KBM-7 (cell line): ENCODE measurements at regions not wholly inside any gene's neighbourhood (a gene's known extent, or its start where the extent isn't known, plus 50 kb on each side); places are given as distances from the start of the nearest gene placed in this dataset.

Experiments used
- DNase-seq: peaks from one replicate; pipeline ENCODE4 v3.0.0-alpha.2; 2015
- in situ Hi-C: fragments of 300-500 bp; cut with MboI; formaldehyde crosslinking; loops from 2 replicates; pipeline ENCODE4 v1.14.3; 2020; ENCODE audit warnings: low sequenced_read_pairs, low pct_unique_long_range_greater_than_20kb, mixed read lengths

GRCh38 chr1:83776913-83777757 lies 221.8 kb downstream of the TTLL7 start:
- DNase-seq, result no peak

GRCh38 chr1:83775977-83776603 lies 222.8 kb downstream of the TTLL7 start:
- in situ Hi-C loops, result no loop called here
- DNase-seq, result no peak

More at GRCh38 chr1:83776913-83777757, 221.8 kb downstream of the TTLL7 start:
- in situ Hi-C loops, result no loop called here

DNA sequence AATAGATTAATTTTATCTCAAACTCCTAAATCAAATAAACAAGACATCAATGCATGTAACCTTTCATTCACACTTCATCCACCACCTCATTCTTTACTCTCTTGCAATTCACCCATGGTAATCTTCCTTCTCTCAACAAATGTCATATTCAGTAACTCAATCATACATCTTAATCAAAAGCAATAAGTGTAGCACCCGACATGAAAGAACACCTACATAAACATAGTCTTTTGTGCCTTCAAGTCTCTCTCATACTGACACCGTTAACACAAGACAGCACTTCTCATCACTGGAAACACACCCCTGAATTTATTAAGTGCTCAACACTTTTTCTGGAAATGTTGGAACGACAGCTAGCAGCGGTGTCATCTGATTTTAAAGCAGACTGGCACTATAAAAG lies 225.9 kb downstream of the TTLL7 start:
- no peak for DNase-seq
- in situ Hi-C loops, result no loop called here

DNA sequence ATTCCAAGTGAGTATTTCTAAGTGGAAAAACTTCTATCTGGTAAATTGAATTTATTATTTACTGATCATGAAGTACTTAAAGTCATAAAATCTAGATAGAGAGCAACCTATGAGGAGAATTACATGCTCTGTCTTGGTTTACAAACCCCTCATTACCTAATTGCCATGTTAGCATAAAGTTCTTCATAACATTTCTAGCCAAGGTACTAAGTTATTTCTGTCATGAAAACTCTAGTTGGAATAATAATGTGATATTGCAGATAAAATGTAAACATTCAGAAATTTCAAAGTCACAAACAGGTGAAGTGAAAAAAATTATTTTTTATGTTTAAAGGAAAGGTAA lies 228.6 kb downstream of the TTLL7 start:
- DNase-seq, result no peak

GRCh38 chr1:83769594-83770318 lies 229.2 kb downstream of the TTLL7 start:
- in situ Hi-C loops, result no loop called here

More for the DNA sequence above, 228.6 kb downstream of the TTLL7 start:
- in situ Hi-C loops, result no loop called here

DNA sequence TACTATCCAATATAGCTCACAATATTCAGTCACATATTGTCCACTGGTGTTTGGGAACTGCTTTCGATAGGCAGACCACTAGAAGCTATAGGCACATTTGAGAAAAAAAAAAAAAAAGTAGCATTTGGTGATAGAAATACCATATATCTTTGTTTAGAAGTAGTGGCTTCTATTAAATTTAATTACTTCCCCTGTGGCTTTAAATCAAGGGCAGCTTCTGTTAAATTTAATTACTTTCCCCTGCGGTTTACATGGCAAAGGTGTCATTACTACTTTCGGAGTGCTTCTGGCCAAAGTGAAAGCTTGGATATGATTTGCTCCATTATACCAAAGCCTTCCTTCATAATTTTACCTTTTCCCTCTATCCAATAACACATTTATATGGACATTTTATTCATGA lies 229.9 kb downstream of the TTLL7 start:
- DNase-seq, result peak; percentile 7
- in situ Hi-C loops, result no loop called here

More at GRCh38 chr1:83769594-83770318, 229.2 kb downstream of the TTLL7 start:
- DNase-seq, result no peak

DNA sequence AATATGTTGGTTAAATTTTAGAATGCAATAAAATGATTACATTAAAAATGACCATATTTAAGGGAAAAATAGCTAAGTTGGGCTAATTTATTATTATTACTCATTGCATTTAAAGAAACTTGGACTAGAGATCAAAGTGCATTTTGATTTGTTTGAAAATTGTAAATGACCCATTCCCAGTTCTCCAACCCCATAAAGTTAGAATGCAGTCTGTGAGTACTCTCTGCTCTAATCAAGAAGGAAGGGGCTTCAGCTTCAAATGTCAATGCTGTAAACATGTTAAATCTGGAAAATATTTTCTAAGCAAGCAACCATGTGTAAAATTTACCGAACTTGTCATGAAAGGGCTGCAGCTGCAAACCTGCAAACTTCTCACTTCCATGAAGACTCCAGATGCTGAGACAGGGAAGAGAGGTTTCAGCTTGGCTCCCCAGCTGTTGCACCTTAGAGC lies 232.7 kb downstream of the TTLL7 start:
- in situ Hi-C loops, result no loop called here
- no peak for DNase-seq

DNA sequence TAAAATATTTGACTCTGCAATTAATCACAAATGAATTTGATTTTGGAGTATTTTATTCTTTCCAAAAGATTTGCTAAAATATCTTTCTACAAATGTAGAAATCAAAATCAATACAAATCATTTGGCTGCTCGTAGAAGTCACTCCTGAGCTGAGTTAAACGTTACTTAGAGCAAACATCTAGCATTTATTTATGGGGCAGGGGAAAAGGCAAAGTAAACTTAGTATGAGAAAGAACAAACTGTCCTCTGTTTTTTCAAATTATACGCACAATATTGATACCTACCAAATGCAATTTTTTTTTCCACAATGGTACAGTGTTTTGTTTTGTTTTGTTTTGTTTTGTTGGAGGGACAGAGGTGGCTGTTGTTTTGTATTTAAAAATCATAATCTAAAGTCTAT lies 233.8 kb downstream of the TTLL7 start:
- no peak for DNase-seq
- in situ Hi-C loops, result no loop called here

GRCh38 chr1:83764209-83764608 lies 234.7 kb downstream of the TTLL7 start:
- in situ Hi-C loops, result no loop called here
- DNase-seq, result no peak

DNA sequence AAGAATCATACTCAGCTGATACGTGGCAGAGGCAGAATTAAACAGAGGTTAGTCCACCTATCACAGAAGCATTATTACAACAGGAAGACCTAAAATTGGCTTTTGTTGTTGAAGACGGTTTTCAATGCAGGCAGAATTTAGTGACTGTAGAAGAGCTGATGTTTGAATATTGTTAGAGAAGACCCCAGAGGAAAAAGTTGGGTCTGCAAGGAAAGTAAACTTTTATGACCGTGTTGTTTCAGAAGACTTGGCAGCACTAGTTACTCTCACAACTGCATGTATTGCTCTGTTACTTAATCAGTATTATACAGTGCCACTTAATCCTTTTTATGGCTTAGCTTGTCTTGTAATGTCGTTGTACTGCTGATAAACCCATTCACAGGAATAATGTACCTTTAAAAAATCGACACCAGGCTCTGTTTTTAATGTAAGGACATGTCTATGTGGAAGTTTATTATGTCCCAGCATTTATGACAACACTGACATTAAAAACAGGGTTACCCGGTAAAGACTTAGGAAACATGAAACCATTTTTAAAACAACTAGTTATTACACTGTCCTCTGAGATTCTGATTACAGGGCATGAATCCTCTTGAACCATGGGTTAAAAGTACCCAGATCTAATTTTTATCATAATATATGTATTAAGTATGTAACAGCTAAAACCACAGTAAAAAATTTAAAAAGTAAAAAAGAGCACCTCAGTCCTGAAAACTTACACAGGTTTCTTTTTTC lies 235.4 kb downstream of the TTLL7 start:
- no peak for DNase-seq
- in situ Hi-C loops, result no loop called here

GRCh38 chr1:83762416-83762815 lies 236.5 kb downstream of the TTLL7 start:
- DNase-seq, result no peak
- in situ Hi-C loops, result no loop called here

DNA sequence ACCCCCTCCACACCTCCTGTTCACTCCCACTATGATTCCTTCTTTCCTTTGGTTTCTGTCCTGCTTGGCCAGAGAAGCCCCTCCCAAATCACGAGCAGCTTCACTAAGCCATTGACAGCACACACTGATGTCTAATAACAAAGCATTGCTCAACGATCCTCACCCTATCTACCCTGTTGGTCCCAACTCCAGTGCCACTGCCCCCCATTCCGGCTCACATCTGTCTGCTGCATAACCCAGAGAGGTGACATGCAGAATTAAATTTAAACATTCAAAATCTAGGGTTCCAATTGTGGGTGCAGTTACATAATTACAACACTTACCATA lies 236.9 kb downstream of the TTLL7 start:
- no peak for DNase-seq
- in situ Hi-C loops, result no loop called here

- in situ Hi-C loops, result no loop called here
- DNase-seq, result no peak
These were observed 237.5 kb downstream of the TTLL7 start for GRCh38 chr1:83761167-83762038.

DNA sequence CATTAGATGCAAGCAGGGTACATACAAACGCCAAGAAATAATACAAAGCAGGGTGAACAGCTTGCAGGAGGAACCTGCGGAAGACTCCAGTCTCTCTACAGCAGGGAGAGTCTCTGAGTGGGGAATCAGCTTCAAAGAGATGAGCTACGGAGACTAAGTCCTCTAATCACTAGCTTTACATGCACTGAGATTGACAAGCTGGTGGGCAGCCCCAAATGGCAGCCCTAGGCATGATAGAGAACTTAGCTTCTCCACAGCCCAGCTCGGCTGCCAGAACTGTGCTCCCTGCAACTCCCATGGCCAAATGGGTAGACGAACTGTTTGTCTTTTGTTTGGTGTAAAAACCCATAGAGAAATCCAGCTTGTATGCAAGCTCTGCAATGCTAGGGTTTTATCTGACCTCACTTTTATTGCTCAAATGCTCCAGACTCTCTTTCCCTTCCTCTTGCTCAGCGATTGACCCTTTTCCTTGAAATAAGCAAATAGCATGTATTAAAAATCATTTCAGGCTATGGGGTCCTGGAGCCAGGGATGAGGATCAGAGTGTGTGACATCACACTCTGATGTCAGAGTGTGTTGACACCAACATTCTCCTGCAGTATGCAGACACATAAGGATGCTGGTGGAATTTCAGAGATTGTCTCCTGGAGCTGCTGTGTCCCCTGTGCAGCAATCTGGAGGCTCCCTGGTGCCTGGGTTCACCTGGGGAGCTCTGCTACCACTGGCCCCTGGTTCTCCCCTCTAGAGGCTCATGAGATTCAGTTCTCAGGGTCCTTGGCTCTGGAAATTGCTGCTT lies 238.5 kb downstream of the TTLL7 start:
- in situ Hi-C loops, result no loop called here
- no peak for DNase-seq

DNA sequence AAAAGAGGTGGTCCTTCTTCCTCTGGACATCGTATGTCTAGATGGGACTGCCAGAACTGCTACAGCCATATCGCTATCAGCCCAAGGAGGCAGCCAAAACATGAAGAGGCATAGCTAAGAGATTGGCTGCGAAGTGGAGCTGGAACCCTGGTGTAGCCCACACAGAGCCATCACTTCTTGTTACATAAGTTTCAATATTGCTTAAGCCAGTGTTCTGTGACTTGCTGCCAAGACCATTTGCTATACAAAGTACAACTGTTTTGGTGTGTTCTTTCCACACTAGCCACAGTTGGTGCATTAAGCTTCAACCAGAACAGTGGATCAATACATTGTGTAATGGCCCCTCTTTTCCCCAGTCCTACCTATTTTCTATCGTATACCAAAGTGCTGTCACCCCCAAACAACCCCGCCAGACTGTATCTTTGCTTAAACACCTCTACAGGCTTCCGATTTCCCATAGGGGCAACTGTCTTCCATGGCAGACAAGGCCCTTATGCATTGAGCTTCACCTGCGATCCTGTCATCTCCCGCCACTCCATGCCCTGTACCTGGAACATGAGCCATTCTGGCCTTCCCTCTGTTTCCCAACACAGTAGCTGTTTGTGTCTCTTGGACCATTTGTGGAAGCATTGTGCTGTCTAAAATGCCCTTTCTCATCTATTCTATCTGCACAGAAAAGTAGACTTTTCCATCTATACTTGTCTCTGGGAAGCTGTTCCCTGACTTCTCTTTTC lies 241.8 kb downstream of the TTLL7 start:
- in situ Hi-C loops, result no loop called here
- DNase-seq, result no peak

DNA sequence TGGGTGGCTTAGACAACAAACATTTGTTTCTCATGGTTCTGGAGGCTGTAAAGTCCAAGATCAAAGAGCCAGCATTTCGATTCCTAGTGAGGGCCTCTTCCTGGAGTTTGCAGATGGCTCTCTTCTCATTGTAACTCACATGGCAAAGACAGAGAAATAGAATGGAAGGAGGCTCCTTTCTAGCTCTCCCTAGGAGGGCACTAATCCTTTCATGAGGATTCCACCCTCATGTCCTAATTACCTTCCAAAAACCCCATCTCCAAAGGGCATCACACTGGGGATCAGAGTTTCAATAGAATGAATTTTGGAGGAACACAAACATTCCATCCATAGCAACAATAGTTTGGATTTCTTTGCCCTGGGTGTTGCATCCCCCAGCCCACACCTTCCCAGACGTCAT lies 247.3 kb downstream of the TTLL7 start:
- no peak for DNase-seq
- in situ Hi-C loops, result no loop called here

- no peak for DNase-seq
- in situ Hi-C loops, result no loop called here
These were observed 248.7 kb downstream of the TTLL7 start for GRCh38 chr1:83750201-83750600.
